ENCODE measurements at regions not wholly inside any gene's neighbourhood (a gene's known extent, or its start where the extent isn't known, plus 50 kb on each side); places are given as distances from the start of the nearest gene placed in this dataset.

DNA sequence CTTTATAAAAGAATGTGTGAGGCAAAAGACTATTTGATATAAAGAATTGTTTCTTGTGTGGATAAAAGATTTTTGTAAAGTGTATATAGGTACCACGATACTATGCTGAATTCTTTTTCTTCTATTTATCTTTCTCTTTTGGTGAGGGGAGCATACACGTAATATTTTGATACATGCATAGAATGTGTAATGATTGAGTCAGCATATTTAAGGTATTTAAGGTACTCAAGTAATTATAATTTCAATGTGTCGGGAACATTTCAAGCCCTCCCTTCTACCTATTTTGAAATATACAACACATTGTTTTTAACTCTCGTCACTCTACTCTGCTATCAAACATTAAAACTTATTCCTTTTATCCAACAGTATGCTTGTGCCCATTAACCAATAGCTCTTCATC lies 1221.6 kb upstream of the PHF14 start:
- Mint-ChIP-seq H3K27me3 (no peaks in the 10 kb centered on the region), H3K36me3 (no peaks in the 10 kb centered on the region), H3K4me3 (no peak overlapping the region), H3K4me1 (no peaks in the 10 kb centered on the region), H3K9me3 (peaks cover 4 to 21% (median 6%) of the 10 kb centered on the region in 3 donors), H3K27ac (no peak overlapping the region)

DNA sequence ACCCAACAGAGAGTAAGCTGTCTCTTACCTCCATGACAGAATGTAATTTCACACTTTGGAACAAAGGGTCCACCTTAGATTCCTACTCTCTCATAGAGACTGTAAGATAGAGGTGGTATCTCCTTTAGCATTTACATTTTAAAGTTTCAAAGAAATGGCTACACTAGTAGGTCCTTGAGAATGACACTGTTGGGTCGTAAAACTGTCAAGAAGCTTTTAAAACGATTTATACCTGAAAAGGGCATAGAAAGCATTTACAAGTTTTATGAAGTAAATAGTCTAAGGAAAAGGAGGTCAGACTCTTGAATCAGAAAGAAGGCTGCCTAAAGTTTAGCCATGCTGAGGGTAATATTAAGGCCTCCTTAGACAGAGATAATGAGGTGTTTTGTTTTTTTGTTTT lies 1212.4 kb upstream of the PHF14 start:
- H3K27me3 Mint-ChIP-seq = no peaks in the 10 kb centered on the region
- H3K4me3 Mint-ChIP-seq = no peak overlapping the region
- peaks cover 0 to 5% (median 1%) of the 10 kb centered on the region in 3 donors for H3K9me3 Mint-ChIP-seq
- no peaks in the 10 kb centered on the region for H3K36me3 Mint-ChIP-seq
- H3K4me1 Mint-ChIP-seq = no peaks in the 10 kb centered on the region
- H3K27ac Mint-ChIP-seq = no peak overlapping the region

DNA sequence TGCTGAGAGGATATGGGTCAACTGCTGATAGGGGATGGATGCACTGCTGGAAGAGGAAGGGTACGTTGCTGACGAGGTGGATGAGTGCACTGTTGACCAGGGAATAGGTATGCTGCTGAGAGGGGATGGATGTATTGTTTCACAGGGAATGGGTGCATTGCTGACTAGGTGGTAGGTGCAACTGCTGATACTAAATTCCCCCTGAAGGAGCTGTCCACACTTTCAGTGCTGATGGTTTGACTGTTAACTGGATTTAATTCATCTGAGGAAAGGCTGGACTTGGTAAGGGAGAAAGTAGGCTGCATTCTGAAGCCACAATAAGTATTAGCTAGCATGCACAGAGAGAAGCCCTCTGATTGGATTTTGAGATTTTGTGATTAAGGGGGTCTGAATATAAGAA lies 1196.8 kb upstream of the PHF14 start:
- Mint-ChIP-seq H3K27ac (no peak overlapping the region), H3K4me3 (no peak overlapping the region), H3K27me3 (no peaks in the 10 kb centered on the region), H3K36me3 (no peaks in the 10 kb centered on the region), H3K9me3 (peaks cover 0 to 5% (median 4%) of the 10 kb centered on the region in 3 donors), H3K4me1 (no peaks in the 10 kb centered on the region)

DNA sequence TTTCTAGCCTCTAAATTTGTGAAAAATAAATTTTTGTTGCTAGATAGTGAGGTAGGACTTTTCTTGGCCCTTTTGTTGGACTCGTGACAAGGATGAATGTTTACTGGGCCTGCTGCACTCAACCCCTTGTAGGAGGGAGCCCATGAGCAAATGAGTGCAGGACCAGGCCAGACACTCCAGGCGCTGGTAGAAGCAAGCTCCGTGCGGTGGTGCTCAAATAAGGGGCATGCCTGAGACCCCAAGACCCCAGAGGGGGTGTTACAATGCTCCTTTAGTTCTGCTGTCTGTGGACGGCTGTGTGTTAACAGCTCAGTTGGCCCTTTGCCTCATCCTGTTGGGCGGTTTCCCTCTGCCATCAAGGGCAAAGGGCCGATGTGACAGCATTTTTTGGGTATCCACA lies 1195.3 kb upstream of the PHF14 start:
- Mint-ChIP-seq H3K27me3 (no peaks in the 10 kb centered on the region), H3K4me1 (no peaks in the 10 kb centered on the region), H3K36me3 (no peaks in the 10 kb centered on the region), H3K4me3 (no peak overlapping the region), H3K27ac (no peak overlapping the region), H3K9me3 (peaks cover 0 to 3% (median 3%) of the 10 kb centered on the region in 3 donors)

DNA sequence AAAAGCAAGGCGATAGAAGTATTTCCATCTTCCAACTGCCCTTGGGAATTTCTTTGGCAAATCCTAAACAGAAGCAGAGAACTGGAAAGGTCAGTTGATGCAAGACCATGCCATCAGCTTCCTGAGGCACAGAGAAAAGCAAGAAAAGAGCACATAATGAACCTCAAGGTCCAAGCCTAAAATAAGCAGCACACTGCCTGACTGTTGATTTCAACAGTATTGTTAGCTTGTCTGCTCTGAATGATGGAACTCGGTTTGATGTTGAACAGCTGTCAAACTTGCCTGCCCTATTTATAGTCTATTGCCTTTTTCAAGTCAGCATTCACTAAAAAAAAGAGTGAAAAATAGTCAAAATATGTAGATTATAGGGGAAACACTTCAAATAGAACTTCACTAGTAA lies 1192.0 kb upstream of the PHF14 start:
- no peaks in the 10 kb centered on the region for H3K4me1 Mint-ChIP-seq
- H3K27me3 Mint-ChIP-seq = no peaks in the 10 kb centered on the region
- H3K27ac Mint-ChIP-seq = no peak overlapping the region
- peaks cover 0 to 3% (median under 1%) of the 10 kb centered on the region in 3 donors for H3K9me3 Mint-ChIP-seq
- no peak overlapping the region for H3K4me3 Mint-ChIP-seq
- no peaks in the 10 kb centered on the region for H3K36me3 Mint-ChIP-seq

DNA sequence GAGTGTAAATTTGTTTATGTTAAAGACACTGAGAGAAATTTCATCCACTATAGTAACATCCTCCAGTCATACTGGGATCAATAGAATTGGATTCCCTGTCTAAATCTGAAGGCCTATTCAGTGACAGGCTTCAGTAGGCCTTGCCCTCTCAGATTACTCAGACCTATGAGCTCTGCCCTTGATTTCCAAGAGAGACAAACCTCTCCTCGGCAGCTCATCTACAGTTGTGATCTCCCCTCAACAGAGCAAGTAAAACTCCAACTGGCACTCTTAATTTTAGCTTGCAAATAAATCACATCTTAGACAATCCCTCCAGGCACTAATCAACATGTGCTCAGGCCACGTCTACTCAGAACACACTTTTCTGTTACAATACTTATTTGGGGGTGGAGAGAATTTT lies 1191.4 kb upstream of the PHF14 start:
- no peaks in the 10 kb centered on the region for H3K27me3 Mint-ChIP-seq
- no peaks in the 10 kb centered on the region for H3K36me3 Mint-ChIP-seq
- peaks cover 0 to 3% (median 0%) of the 10 kb centered on the region in 3 donors for H3K9me3 Mint-ChIP-seq
- H3K4me1 Mint-ChIP-seq = no peaks in the 10 kb centered on the region
- no peak overlapping the region for H3K4me3 Mint-ChIP-seq
- no peak overlapping the region for H3K27ac Mint-ChIP-seq

DNA sequence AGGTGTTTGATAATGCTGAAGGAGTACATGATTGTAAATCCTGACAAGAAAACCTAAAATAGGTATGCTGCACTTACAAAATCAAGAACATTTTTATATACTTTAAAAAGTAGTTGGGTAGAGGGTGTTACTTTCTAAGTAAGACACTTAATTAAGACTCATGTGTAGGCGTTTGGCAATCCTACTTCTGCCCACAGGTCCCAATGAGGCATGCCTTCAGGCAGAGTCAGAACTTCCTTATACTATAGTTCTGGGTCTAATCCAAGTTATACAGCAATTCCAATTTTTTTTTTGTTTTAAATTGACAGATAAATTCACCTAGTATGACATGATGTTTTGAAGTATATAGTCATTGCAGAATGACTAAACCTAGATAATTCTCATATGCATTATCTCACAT lies 1188.5 kb upstream of the PHF14 start:
- Mint-ChIP-seq H3K4me1 (no peaks in the 10 kb centered on the region), H3K27me3 (no peaks in the 10 kb centered on the region), H3K36me3 (no peaks in the 10 kb centered on the region), H3K4me3 (no peak overlapping the region), H3K9me3 (peaks cover 0 to 8% (median 2%) of the 10 kb centered on the region in 3 donors), H3K27ac (no peak overlapping the region)

DNA sequence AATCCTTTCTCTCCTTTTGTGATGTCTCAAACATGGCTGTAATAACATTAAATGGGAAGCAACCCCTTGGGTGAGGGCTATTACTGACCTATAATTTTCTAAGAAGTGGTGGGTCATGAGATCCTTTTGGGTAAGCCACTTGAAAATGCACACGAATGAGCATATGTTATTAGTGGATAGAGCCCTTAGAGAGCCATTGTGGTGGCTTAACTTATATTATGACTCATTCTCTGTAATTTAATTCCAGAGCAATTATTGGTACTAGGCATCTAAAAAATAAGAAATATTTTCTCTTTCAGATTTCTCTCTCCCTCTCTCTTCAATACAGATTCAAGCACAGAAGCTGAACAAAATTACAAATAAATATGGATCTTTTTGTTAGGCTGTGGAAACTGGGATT lies 1177.4 kb upstream of the PHF14 start:
- no peak overlapping the region for H3K27ac Mint-ChIP-seq
- H3K9me3 Mint-ChIP-seq = peaks cover 3 to 11% (median 4%) of the 10 kb centered on the region in 3 donors
- H3K36me3 Mint-ChIP-seq = no peaks in the 10 kb centered on the region
- no peaks in the 10 kb centered on the region for H3K4me1 Mint-ChIP-seq
- no peak overlapping the region for H3K4me3 Mint-ChIP-seq
- no peaks in the 10 kb centered on the region for H3K27me3 Mint-ChIP-seq

DNA sequence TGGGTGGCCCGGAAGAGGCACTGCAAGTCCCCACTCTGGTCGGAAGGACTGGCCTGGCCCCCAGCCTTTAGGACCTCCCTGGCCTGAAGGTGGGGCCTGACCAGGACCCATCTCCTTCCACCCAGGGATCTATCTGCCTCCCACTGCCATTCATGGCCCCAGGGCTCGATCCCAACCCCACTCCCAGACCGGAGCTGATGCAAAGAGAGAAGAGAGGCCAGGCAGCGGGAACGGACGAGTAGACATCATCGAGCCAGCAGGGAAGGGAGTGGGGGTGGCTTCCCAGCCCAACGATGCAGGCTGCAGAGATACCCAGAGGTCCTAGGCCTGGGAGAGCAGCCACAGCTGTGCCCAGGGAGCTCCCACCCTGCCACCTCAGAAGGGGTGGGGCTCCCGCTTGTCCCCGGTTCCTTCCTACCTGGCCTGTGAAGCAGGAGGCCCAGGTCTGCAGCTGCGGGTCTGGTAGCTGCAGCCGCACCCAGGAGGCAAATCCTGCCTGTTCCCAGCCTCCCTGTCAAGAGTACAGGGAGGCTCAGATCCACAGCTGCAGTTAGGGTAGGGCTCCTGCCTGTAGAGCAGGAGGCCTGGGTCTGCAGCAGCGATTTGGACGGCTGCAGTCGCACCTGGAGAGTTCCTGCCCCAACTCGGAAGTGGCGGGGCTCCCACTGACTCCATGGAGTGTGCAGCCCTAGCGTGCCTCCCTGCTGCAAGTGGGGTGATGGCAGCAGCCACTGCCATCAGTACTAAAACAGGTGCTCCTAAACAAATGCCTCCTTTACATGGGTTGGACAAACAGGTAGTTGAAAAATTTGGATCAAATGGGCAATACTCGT lies 1151.0 kb upstream of the PHF14 start:
- no peaks in the 10 kb centered on the region for H3K36me3 Mint-ChIP-seq
- H3K27me3 Mint-ChIP-seq = no peaks in the 10 kb centered on the region
- H3K4me3 Mint-ChIP-seq = no peak overlapping the region
- H3K27ac Mint-ChIP-seq = no peak overlapping the region
- peaks cover 1 to 11% (median 5%) of the 10 kb centered on the region in 3 donors for H3K9me3 Mint-ChIP-seq
- no peaks in the 10 kb centered on the region for H3K4me1 Mint-ChIP-seq

DNA sequence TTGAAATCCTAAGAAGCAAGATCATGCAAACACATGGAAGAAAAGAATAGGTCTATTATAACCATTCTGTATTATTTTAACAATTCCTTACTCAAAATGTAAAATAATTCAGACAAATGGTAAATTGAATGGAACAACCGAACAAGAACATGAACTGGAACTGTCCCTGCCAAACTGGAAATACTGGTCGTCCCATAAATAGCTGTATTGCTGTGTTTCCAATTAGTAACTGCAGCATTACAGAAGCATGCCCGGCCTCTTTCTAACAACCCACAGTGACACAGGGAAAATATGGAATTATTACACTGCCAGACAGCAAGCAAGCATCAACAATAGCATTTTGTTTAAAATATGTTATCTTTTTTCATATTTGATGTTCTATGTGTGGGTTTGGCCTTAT lies 1138.5 kb upstream of the PHF14 start:
- Mint-ChIP-seq H3K27me3 (no peaks in the 10 kb centered on the region), H3K9me3 (peaks cover 0 to 10% (median 2%) of the 10 kb centered on the region in 3 donors), H3K36me3 (no peaks in the 10 kb centered on the region), H3K27ac (no peak overlapping the region), H3K4me1 (no peaks in the 10 kb centered on the region), H3K4me3 (no peak overlapping the region)

DNA sequence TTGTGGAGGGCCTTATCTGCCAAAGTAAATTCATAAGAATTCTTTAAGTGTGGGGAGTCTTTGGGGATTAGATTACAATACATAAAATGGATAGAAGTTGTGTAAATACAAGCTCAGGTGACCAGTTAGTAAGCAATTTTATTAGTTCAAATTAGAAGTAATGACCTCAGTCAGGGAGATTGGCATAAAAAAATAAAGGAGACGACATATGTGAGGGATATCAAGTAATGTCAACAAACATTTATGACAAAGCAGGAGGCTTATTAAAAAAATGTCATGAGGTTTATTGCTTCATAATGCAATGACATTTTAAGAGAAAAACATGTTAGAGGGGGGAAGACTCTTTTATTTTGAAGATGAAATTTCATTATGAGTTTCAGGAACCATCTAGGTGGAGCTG lies 1137.0 kb upstream of the PHF14 start:
- no peaks in the 10 kb centered on the region for H3K27me3 Mint-ChIP-seq
- H3K27ac Mint-ChIP-seq = no peak overlapping the region
- no peaks in the 10 kb centered on the region for H3K36me3 Mint-ChIP-seq
- H3K4me3 Mint-ChIP-seq = no peak overlapping the region
- H3K9me3 Mint-ChIP-seq = peaks cover 0 to 10% (median 2%) of the 10 kb centered on the region in 3 donors
- H3K4me1 Mint-ChIP-seq = no peaks in the 10 kb centered on the region

DNA sequence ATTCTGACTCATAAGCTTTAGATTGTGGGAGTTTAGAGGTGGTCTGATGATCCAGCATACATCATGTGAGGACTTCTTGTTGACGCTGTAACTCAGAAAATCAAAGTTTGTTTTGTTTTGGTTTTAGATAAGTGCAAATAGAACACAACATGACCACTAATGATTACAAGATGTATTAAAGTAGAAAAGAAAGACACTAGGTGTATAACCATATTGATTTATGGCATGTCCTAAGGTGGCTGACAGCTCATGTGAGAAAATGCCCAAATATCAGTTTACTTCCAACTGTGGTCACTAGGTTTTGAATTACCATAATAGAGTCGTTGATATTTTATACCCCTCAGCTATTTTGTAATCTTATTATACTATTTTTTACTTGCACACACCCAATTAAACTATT lies 1131.4 kb upstream of the PHF14 start:
- H3K4me3 Mint-ChIP-seq = no peak overlapping the region
- H3K27ac Mint-ChIP-seq = no peak overlapping the region
- H3K36me3 Mint-ChIP-seq = no peaks in the 10 kb centered on the region
- H3K4me1 Mint-ChIP-seq = no peaks in the 10 kb centered on the region
- H3K27me3 Mint-ChIP-seq = no peaks in the 10 kb centered on the region
- peaks cover under 1 to 9% (median 1%) of the 10 kb centered on the region in 3 donors for H3K9me3 Mint-ChIP-seq

DNA sequence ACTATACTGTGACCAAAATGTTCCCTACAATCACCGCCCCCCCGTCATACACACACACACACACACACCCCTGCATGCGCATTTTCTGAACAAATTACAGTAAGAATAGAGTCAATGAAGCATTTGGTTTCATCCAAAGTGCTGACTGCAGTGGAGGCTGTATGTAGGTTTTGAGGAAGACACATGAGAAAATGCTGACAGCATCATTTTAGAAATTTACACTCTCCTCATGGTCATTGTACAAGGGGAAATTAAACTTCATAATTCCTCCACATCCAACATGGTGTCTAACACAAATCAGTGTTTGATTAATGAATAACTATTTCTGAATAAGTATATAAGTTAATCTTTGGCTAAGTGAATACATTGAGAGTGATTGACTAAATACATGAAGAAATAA lies 1126.8 kb upstream of the PHF14 start:
- Mint-ChIP-seq H3K4me1 (no peaks in the 10 kb centered on the region), H3K36me3 (no peaks in the 10 kb centered on the region), H3K27ac (no peak overlapping the region), H3K27me3 (no peaks in the 10 kb centered on the region), H3K4me3 (no peak overlapping the region), H3K9me3 (peaks cover 0 to 7% (median 3%) of the 10 kb centered on the region in 3 donors)

DNA sequence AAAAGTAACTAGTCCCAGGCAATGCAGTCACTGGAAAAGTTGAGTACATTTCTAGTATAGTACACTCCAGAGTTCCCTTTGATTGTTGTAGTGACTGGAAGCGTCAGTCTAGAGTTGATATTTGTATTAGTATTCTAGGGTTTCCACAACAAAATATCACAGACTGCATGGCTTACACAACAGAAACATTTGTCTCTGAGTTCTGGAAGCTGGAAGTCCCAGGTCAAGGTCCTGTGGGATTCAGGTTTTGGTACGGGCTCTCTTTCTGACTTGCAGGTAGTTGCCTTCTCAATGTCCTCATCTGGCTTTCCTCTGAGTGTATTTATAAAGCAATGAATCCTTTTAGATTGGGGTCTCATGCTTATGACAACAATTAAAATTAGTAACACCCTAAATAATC lies 1119.1 kb upstream of the PHF14 start:
- peaks cover 0 to 8% (median 6%) of the 10 kb centered on the region in 3 donors for H3K9me3 Mint-ChIP-seq
- H3K27ac Mint-ChIP-seq = no peak overlapping the region
- H3K4me3 Mint-ChIP-seq = no peak overlapping the region
- H3K4me1 Mint-ChIP-seq = peaks cover 0 to 1% (median 0%) of the 10 kb centered on the region in 3 donors
- H3K36me3 Mint-ChIP-seq = no peaks in the 10 kb centered on the region
- H3K27me3 Mint-ChIP-seq = no peaks in the 10 kb centered on the region

DNA sequence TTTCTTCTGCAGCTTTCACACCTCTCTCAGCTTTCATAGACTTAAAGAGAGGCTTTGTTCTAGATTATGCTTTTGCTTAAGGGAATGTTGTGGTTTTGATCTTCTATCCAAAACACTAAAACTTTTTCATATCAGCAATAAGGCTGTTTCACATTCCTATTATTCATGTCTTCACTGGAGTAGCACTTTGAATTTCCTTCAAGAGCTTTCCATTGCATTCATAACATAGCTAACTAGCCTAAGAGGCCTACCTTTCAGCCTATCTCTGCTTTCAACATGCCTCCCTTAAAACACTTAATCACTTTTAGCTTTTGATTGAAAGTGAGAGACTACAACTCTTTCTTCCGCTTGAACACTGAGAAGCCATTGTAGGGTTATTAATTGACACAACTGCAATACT lies 1117.0 kb upstream of the PHF14 start:
- Mint-ChIP-seq H3K4me1 (peaks cover 0 to 1% (median 0%) of the 10 kb centered on the region in 3 donors), H3K9me3 (peaks cover 0 to 10% (median 8%) of the 10 kb centered on the region in 3 donors), H3K27ac (no peak overlapping the region), H3K4me3 (no peak overlapping the region), H3K27me3 (no peaks in the 10 kb centered on the region), H3K36me3 (no peaks in the 10 kb centered on the region)

DNA sequence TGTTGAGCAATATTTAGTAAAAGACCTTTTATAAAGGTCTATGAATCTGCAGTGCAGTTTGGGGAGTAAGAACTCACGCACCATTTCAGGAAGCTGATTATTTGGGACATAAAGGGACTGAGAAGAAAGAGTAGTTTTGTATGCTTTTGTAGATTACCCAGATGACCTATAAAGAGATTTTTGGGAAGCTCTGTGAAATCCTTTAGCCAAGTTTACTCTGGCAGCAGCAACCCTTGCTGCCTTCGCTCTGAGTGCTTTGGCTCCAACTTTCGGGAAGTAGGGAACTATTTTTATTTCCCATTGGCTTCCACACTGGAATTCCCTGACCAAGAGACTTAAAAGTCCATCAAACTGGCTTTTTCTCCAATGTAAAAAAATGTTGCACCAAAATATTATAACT lies 1110.1 kb upstream of the PHF14 start:
- no peaks in the 10 kb centered on the region for H3K27me3 Mint-ChIP-seq
- H3K9me3 Mint-ChIP-seq = peaks cover 0 to 10% (median 4%) of the 10 kb centered on the region in 3 donors
- H3K36me3 Mint-ChIP-seq = no peaks in the 10 kb centered on the region
- H3K27ac Mint-ChIP-seq = no peak overlapping the region
- no peaks in the 10 kb centered on the region for H3K4me1 Mint-ChIP-seq
- H3K4me3 Mint-ChIP-seq = no peak overlapping the region

All from IgD-negative memory B cell (primary cell).